Superior temporal gyrus (tissue), 1 donor: ENCODE measurements at regions not wholly inside any gene's neighbourhood (a gene's known extent, or its start where the extent isn't known, plus 50 kb on each side); places are given as distances from the start of the nearest gene placed in this dataset.
A peak's percentile ranks its signal among the peaks of the same experiment; 100 is the strongest.
"Not testable (repeated sequence)": the region's sequence is repeated elsewhere in the genome, so short reads cannot be mapped to it uniquely, and the experiment has no call there.

Experiments
- DNase-seq: peaks from one replicate; pipeline ENCODE4 v3.0.0-alpha.2; 2016; ENCODE audit errors: extremely low spot score

GRCh38 chr2:52314231-52314630 lies 1282.3 kb upstream of the NRXN1 start:
- DNase-seq: no peak

GRCh38 chr2:52312486-52312885 lies 1280.6 kb upstream of the NRXN1 start:
- DNase-seq: no peak

GRCh38 chr2:52311862-52312261 lies 1279.9 kb upstream of the NRXN1 start:
- DNase-seq: no peak

GRCh38 chr2:52308156-52308555 lies 1276.2 kb upstream of the NRXN1 start:
- no peak for DNase-seq

- DNase-seq: no peak
These were observed 1262.7 kb upstream of the NRXN1 start for GRCh38 chr2:52294628-52295027.

- no peak for DNase-seq
These were observed 1260.9 kb upstream of the NRXN1 start for GRCh38 chr2:52292801-52293200.

- DNase-seq: no peak
These were observed 1257.8 kb upstream of the NRXN1 start for GRCh38 chr2:52289741-52290140.

- no peak for DNase-seq
These were observed 1256.7 kb upstream of the NRXN1 start for GRCh38 chr2:52288596-52288995.

GRCh38 chr2:52269696-52270485 lies 1238.0 kb upstream of the NRXN1 start:
- no peak for DNase-seq

GRCh38 chr2:52264911-52265310 lies 1233.0 kb upstream of the NRXN1 start:
- no peak for DNase-seq

GRCh38 chr2:52264488-52264887 lies 1232.6 kb upstream of the NRXN1 start:
- DNase-seq: no peak

- no peak for DNase-seq
These were observed 1229.0 kb upstream of the NRXN1 start for GRCh38 chr2:52260904-52261303.

GRCh38 chr2:52258967-52259366 lies 1227.0 kb upstream of the NRXN1 start:
- not testable (repeated sequence) for DNase-seq

- DNase-seq: no peak
These were observed 1226.1 kb upstream of the NRXN1 start for GRCh38 chr2:52258038-52258437.

GRCh38 chr2:52253416-52253980 lies 1221.6 kb upstream of the NRXN1 start:
- no peak for DNase-seq

- no peak for DNase-seq
These were observed 1206.8 kb upstream of the NRXN1 start for GRCh38 chr2:52238782-52239181.

GRCh38 chr2:52222128-52222527 lies 1190.2 kb upstream of the NRXN1 start:
- DNase-seq: peak; percentile 17

GRCh38 chr2:52220393-52220792 lies 1188.5 kb upstream of the NRXN1 start:
- DNase-seq: no peak

GRCh38 chr2:52210611-52211010 lies 1178.7 kb upstream of the NRXN1 start:
- DNase-seq: no peak

- DNase-seq: no peak
These were observed 1178.2 kb upstream of the NRXN1 start for GRCh38 chr2:52210161-52210560.

GRCh38 chr2:52194342-52194741 lies 1162.4 kb upstream of the NRXN1 start:
- no peak for DNase-seq

GRCh38 chr2:52193804-52194203 lies 1161.9 kb upstream of the NRXN1 start:
- DNase-seq: no peak

- no peak for DNase-seq
These were observed 1160.7 kb upstream of the NRXN1 start for GRCh38 chr2:52192656-52193055.

GRCh38 chr2:52181080-52181479 lies 1149.1 kb upstream of the NRXN1 start:
- no peak for DNase-seq
